ENCODE measurements at regions not wholly inside any gene's neighbourhood (a gene's known extent, or its start where the extent isn't known, plus 50 kb on each side); places are given as distances from the start of the nearest gene placed in this dataset.

DNA sequence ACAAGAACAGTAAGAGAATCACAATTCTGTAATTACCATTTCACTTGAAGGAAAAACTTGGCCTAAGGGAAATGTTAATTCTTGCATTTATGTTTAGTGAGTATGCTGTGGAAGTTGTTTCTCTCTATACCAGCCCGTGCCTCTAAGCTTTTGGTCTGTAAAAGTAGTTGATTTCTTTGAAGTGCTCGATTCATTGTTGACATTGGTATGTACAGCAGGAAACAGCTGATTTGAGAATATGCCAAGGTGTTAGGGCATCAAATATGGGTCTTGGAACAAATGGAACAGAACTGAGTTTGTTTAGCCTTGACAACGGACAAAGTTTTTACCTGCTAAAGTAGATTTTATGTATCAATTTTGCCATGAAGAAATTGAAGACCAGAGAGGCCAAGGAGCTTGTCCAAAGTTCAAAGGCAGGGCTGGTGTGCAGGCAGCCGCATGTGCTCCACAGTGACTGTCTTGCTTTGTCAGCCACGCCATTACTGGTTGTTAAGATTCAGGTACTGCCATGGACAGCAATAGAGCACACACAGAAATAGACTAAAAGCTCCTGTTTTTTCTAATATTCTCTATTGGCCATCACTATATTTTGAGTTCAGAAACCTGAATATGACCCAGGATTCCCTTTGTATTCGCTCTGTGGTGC is 75.5 kb upstream of the TLR3 start:
- DNase-seq, result no peak

GRCh38 chr4:185994750-185995149 is 74.2 kb upstream of the TLR3 start:
- no peak for DNase-seq

DNA sequence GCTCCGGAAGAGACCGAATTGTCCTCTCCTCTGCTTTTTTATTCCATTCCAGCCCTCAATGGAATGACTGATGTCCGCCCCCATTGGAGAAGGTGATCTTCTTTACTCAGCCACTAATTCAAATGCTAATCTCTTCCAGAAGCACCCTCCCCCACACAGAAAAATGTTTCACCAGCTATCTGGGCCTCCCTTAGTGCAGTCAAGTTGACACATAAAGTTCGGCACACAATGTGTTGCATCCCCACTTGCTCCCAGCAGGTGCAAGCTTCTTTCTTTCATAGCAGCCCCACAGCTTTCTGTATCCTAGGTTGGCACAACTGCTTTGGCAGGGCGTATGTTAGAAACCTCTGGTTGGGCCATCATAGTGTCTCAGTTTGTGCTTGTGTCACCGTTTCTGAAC is 73.3 kb upstream of the TLR3 start:
- no peak for DNase-seq

GRCh38 chr4:185997296-185997695 is 71.7 kb upstream of the TLR3 start:
- no peak for DNase-seq

DNA sequence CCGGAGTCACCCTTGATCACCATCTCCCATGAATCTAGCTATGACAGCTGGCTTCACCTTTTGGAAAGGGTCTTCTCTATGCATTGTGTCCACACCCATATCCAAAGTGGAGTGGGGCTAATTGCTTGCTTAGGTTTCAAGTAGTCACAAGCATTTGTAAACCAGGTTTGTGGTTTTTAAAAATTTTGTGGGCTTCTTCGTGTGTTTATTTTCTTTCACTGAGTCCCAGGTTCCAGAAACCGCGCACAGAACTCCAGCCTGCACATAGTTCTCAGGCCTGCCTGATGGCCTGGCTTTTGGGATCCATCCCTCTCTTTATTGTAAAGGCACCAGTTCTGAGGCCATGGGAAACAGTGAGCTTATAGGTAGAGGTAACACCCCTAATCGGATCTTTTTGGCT is 70.2 kb upstream of the TLR3 start:
- no peak for DNase-seq

DNA sequence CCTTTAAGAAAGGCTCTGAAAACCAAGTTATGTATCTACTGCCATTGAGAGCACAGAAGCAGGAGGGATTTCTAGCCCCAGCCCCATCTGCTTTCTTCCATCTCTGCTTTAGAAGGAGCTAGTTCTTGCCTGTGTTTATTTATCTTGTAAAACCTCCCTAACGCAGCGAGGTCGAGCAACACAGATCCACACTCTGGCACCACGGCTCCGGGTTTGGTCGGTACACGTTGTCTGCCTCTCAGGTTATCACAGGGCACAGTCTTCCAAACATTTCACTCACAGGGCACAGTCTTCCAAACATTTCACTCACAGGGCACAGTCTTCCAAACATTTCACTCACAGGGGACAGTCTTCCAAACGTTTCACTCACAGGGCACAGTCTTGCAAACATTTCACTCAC is 69.7 kb upstream of the TLR3 start:
- no peak for DNase-seq

DNA sequence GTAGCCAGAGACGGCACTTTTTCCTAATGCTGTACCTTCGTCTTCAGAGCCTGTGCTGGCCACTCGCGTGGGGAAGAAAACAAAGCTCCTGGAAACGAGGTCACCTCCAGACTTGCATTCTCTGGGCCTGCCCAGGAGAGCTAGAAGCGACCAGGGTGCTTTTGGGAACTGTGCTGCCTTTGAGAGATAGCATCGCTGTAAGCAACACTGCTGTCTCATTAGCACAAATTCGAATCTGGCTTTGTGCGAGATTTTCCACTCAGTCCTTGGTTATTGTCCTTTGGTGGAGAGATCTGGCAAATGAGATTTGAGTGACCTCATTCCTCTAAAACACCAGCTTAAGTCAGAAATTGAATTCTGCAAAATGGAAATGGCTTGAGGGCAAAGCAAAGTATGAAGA is 66.1 kb upstream of the TLR3 start:
- DNase-seq, result no peak

- DNase-seq, result no peak
These were observed 65.2 kb upstream of the TLR3 start for GRCh38 chr4:186003746-186004145.

DNA sequence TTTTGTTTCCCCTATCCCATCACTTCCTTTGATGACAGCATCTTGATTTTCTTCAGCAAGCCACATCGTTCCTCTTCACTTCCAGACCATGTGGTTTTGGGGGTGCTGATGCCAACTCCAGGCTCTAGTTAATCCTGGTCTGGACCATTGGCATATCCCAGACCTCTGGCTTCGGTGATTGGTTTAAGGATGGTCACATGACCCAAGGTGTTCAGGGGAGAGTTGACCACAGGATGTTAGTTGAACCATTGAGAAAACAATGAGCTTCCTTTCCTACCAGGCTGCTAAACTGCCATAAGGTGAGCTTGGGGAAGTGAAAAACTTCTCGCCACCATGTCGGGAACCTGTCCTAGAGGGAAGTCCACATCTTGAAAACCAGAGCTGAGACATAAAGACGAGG is 60.9 kb upstream of the TLR3 start:
- DNase-seq, result no peak

DNA sequence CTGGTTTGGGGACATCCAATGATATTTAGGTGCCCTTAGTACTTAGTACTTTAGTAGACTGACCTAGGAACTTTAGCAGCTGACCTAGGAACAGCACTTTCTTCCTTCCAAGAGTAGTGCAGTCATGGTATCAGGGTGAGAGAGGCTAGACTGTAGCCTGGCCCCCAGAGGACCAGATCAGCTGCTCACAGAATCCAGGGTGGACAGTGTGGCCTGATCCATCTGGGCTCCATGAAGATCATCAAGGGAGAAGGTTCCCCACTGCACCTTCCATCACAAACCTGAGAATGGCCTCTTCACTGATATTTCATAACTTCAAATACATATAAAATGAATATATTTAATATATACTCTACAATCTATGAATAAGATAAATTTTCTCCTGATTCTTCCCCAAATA is 59.0 kb upstream of the TLR3 start:
- DNase-seq, result no peak

DNA sequence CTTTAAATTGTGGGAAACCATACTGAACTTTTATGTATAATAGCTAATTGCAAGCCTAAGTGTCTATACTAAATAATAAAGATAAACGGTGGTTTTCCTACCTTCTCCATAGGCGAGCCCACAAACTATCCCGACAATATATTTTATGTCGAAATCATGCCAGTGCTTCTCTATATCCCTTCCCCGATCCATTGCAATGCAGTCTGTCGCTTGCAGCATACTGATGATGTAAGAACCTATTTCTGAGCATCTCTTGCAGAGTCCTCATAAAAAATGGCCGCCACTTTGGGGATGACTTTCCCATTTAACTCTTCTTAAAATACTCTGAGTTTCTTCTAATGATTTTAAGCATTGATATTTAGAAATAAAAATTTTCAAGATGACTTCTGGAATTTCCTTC is 58.1 kb upstream of the TLR3 start:
- DNase-seq, result no peak

GRCh38 chr4:186012071-186012470 is 56.9 kb upstream of the TLR3 start:
- DNase-seq, result no peak

DNA sequence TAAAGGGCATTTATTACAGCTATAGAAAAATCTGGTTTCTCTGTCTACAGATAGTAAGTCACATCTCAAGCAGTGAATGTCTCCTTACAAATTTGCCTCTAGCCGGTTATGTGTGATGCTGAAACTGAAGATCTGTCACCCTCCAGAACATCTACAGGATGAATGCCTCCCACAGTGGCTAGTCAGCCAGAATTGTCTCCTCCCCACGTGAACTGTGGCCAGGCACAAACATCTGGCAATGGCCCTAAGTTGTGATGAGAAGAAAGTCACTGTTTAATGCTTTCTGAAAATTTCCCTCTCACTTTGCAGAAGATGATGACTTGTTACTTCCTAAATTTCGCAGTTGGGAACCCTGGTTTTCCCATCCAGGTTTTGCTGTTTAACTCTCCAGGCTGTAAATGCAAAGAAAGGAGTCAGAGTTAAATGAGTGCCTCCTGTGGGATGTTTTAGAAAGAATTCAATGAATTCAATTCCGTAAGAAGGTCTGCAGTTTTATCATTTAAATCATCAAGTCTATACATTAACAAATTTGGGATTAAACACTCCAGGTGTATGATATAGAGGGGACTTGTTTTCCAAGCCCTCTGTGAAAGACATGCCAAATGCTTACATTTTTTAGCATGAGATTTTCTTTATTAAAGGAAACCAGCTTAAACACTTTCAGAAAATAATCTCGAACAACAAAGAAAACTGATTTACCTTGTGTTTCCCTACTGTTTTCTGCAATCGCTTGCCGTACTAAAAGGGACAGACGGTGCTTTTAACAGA is 55.4 kb upstream of the TLR3 start:
- no peak for DNase-seq

GRCh38 chr4:186015212-186015817 is 53.6 kb upstream of the TLR3 start:
- no peak for DNase-seq

- no peak for DNase-seq
These were observed 52.2 kb upstream of the TLR3 start for GRCh38 chr4:186016796-186017195.

GRCh38 chr4:186017801-186018200 is 51.2 kb upstream of the TLR3 start:
- DNase-seq, result no peak

- no peak for DNase-seq
These were observed 50.7 kb upstream of the TLR3 start for GRCh38 chr4:186018261-186018660.

GRCh38 chr4:186018784-186019183 is 50.2 kb upstream of the TLR3 start:
- no peak for DNase-seq
